Right lobe of liver (tissue), 4 donors: ENCODE measurements at regions not wholly inside any gene's neighbourhood (a gene's known extent, or its start where the extent isn't known, plus 50 kb on each side); places are given as distances from the start of the nearest gene placed in this dataset.

ENCODE experiments used
- POLR2A ChIP-seq: fragments of 450-650 bp; IDR thresholded peaks from one replicate; pipeline ENCODE4 v1.6.1; 2017; ENCODE audit warnings: antibody characterized with exemption, mild to moderate bottlenecking
- TF ChIP-seq, protein P1 (sequence below), 4 donors: fragments of 200-600 bp in 3 of 4; fragments of 450-650 bp in 1 of 4; IDR thresholded peaks; one replicate each; pipeline versions ENCODE4 v1.5.1 to v1.8.0; 2016 to 2022; ENCODE audit warnings: antibody characterized with exemption in 4 of 4, mild to moderate bottlenecking in 2 of 4
- donor health status: DM: no; HTN: no; CAD: no.
- donor health status: DM: no; HTN: no; CAD: no.
- donor health status: DM: no; HTN: yes; CAD: no.

DNA sequence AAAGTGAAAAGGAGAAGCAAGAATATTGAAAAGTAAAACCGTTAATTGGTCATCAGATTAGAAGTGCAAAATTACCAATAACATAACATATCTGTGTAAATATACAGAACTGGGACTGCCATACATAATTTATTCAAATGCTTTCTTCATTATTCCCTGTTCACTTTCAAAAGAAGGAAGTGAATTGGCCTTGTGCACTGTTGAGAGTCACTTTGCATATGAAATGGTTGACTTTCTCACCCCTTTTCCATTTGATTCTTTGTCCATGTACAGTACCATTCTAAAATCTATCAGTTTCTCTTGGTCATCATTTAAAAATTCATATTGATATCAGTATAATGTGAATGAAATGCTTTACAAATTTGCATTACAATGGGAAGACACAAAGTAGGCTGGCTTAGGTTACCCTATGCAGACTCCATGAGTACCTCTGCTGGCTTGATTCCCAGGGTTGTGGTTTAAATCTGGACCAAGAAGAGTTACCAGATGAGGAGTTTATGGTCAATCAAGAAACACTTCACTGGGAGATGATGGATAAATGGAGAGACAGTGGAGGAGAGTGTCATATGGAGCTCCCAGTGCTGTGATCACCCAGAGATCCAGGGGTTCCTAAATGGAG, 210.9 kb upstream of the TOPAZ1 start:
- TF ChIP-seq, protein P1, sequence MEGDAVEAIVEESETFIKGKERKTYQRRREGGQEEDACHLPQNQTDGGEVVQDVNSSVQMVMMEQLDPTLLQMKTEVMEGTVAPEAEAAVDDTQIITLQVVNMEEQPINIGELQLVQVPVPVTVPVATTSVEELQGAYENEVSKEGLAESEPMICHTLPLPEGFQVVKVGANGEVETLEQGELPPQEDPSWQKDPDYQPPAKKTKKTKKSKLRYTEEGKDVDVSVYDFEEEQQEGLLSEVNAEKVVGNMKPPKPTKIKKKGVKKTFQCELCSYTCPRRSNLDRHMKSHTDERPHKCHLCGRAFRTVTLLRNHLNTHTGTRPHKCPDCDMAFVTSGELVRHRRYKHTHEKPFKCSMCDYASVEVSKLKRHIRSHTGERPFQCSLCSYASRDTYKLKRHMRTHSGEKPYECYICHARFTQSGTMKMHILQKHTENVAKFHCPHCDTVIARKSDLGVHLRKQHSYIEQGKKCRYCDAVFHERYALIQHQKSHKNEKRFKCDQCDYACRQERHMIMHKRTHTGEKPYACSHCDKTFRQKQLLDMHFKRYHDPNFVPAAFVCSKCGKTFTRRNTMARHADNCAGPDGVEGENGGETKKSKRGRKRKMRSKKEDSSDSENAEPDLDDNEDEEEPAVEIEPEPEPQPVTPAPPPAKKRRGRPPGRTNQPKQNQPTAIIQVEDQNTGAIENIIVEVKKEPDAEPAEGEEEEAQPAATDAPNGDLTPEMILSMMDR (IDR thresholded peaks at IDR 0.05) = no peak
- TF ChIP-seq POLR2A = no peak
